IgD-negative memory B cell (primary cell): ENCODE measurements at regions not wholly inside any gene's neighbourhood (a gene's known extent, or its start where the extent isn't known, plus 50 kb on each side); places are given as distances from the start of the nearest gene placed in this dataset.

Experiments
- H3K27ac Mint-ChIP-seq, 3 donors: one replicate each; pipeline ENCODE4 v1.8.0; 2020 to 2022; ENCODE audit warnings: mild to moderate bottlenecking in 3 of 3, mixed read lengths in 3 of 3, moderate library complexity in 1 of 3
- H3K27me3 Mint-ChIP-seq: one replicate; pipeline ENCODE4 v1.8.0; 2021; ENCODE audit warnings: mixed read lengths
- H3K36me3 Mint-ChIP-seq: one replicate; pipeline ENCODE4 v1.8.0; 2020; ENCODE audit warnings: mild to moderate bottlenecking, mixed read lengths
- H3K4me1 Mint-ChIP-seq, 3 donors: one replicate each; pipeline ENCODE4 v1.8.0; 2020 to 2022; ENCODE audit warnings: mixed read lengths in 3 of 3, mild to moderate bottlenecking in 1 of 3
- H3K4me3 Mint-ChIP-seq, 4 donors: one replicate each; pipeline ENCODE4 v1.8.0; 2020 to 2022; ENCODE audit warnings: mild to moderate bottlenecking in 4 of 4, mixed read lengths in 4 of 4, moderate library complexity in 3 of 4
- H3K9me3 Mint-ChIP-seq, 3 donors: one replicate each; pipeline ENCODE4 v1.8.0; 2020 to 2021; ENCODE audit warnings: mixed read lengths in 3 of 3, mild to moderate bottlenecking in 1 of 3

DNA sequence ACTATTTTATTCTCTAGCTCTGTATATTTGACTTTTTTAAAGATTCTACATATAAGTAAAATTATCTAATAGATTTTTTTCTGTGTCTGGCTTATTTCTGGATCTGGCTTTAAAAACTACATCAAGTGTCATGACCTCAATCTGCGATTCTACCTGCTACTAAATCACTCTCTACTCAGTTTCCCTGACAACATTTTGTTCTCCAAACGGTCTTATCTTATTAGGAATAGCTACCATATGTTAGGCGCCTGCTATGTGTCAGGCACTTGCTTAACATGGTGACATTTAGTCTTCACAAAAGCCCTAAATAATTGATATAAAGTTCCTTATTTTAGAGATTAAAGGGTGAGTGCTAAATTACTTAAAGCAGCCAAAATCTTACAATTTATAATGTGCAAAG is 1362.9 kb upstream of the FLRT2 start:
- Mint-ChIP-seq H3K4me3 (no peak overlapping the region), H3K4me1 (no peaks in the 10 kb centered on the region), H3K36me3 (no peaks in the 10 kb centered on the region), H3K27ac (no peak overlapping the region), H3K9me3 (peaks cover 2 to 7% (median 4%) of the 10 kb centered on the region in 3 donors), H3K27me3 (no peaks in the 10 kb centered on the region)

DNA sequence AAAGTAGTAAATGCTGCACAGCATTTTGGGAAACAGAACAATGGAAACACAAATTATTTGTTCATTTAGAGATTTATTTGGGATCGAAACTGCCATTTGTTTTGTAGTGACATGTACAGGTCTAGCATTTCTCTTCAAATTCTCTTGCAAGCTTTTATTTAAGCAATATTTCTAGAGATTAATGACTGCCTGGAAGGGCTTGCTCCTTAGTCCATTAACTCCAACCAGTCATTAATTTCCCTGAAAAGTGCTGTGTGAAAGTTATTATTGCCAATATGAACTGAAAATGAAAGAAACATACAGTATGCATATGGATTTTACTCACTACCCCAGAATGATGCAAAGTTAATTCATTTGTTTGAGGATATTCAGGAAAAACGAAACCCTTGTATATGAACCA is 1349.6 kb upstream of the FLRT2 start:
- H3K27me3 Mint-ChIP-seq: no peaks in the 10 kb centered on the region
- H3K36me3 Mint-ChIP-seq: no peaks in the 10 kb centered on the region
- no peak overlapping the region for H3K4me3 Mint-ChIP-seq
- peaks cover 0 to 1% (median 0%) of the 10 kb centered on the region in 3 donors for H3K4me1 Mint-ChIP-seq
- H3K9me3 Mint-ChIP-seq: peaks cover 2 to 11% (median 5%) of the 10 kb centered on the region in 3 donors
- no peak overlapping the region for H3K27ac Mint-ChIP-seq

DNA sequence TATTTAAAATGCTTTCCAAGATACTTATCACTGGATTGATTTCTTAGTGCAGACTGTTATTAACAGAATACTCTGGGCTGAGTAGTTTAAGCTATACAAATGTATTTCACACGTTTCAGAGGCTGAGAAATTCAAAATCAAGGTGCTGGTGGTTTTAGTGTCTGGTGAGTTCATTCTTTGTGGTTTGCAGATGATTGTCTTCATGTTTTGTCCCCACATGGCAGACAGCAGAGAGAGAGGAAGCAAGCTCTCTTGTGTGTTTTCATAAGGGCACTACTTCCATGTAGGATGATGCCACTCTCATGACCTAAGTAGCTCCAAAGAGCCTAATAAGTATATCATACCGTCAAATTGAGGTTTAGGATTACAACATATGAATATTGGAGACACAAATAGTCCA is 1348.9 kb upstream of the FLRT2 start:
- Mint-ChIP-seq H3K4me3 (no peak overlapping the region), H3K4me1 (peaks cover 0 to under 1% (median 0%) of the 10 kb centered on the region in 3 donors), H3K27me3 (no peaks in the 10 kb centered on the region), H3K27ac (no peak overlapping the region), H3K9me3 (peaks cover 5 to 8% (median 5%) of the 10 kb centered on the region in 3 donors), H3K36me3 (no peaks in the 10 kb centered on the region)

DNA sequence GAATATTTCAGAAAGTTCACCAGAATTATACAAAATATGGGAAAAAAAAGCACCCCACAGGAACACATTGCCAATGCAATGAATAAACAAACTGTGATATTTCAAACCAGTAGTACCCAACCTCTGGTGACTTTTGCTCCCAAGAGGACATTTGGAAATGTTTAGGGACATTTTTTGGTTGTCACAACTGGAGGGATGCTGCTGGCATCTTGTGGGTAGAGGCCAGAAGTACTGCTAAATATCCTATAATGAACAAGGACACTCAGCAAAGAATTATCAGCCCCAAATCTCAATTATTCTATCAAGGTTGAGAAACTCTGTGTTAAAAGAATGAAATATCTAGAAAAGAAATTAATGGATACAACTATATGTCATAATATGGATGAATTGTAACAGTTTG is 1334.4 kb upstream of the FLRT2 start:
- no peak overlapping the region for H3K27ac Mint-ChIP-seq
- H3K27me3 Mint-ChIP-seq: no peaks in the 10 kb centered on the region
- peaks cover 3 to 22% (median 10%) of the 10 kb centered on the region in 3 donors for H3K9me3 Mint-ChIP-seq
- peaks cover 0 to 1% (median 0%) of the 10 kb centered on the region in 3 donors for H3K4me1 Mint-ChIP-seq
- peaks cover 1% of the 10 kb centered on the region for H3K36me3 Mint-ChIP-seq
- no peak overlapping the region for H3K4me3 Mint-ChIP-seq

DNA sequence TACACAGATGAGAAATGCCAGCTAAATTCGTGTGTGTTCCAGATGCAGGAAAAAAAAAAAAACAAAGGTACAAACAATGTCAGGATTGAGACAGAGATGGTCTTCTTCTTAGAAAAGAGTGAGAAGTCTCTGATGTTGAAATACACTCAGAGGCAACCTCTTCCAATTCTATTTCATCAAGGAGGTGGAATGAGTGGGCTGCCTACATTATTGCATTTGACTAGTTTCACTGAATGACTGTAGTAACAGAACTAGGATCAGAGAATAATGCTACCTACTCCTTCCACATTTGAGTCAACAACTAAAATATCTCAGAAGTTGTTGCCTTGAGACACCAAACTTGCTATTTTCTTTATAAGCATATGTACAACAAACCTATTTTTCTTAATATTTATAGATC is 1332.2 kb upstream of the FLRT2 start:
- peaks cover 5 to 22% (median 10%) of the 10 kb centered on the region in 3 donors for H3K9me3 Mint-ChIP-seq
- H3K4me1 Mint-ChIP-seq: peaks cover 0 to 1% (median 0%) of the 10 kb centered on the region in 3 donors
- no peak overlapping the region for H3K4me3 Mint-ChIP-seq
- no peak overlapping the region for H3K27ac Mint-ChIP-seq
- H3K36me3 Mint-ChIP-seq: peaks cover 1% of the 10 kb centered on the region
- H3K27me3 Mint-ChIP-seq: no peaks in the 10 kb centered on the region

DNA sequence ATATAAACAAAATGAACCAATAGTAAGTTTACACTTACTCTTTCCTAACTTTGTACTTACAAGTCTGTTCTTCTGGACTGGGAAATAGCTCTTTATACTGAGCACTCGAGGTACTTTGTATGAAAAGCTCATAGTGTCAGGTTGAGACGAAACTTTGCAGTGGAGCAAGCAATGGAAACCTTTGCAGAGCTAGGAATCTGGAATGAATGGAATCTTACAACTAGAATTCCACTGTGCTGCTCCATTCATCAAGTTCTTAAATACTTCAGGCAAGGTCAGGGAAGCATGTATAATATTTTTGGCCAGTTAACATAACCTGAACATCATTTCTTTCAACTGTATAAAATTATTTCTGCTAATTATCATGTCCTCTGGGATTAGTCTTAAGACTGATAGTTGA is 1327.5 kb upstream of the FLRT2 start:
- Mint-ChIP-seq H3K27ac (no peak overlapping the region), H3K4me3 (no peak overlapping the region), H3K27me3 (no peaks in the 10 kb centered on the region), H3K36me3 (no peaks in the 10 kb centered on the region), H3K4me1 (peaks cover 0 to 1% (median 0%) of the 10 kb centered on the region in 3 donors), H3K9me3 (peaks cover 0 to 7% (median 3%) of the 10 kb centered on the region in 3 donors)

DNA sequence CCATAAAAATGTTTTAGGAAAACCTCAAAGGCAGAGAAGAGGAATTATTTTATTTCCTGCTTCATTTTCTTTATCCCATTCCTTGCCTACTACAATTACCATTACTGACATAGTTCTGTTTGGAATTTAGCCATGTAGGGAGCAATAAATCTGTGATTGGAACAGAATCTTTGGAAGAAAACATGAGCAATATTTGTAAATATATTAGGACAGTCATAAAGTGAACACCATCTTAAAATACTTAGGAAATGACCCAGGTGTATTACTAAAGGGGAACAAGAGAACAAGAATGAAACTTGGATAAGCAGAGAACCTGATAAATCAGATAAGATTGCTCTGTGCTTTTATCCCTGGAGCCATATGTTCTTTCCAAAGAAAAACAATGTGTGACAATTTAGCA is 1326.0 kb upstream of the FLRT2 start:
- H3K27ac Mint-ChIP-seq: no peak overlapping the region
- H3K9me3 Mint-ChIP-seq: peaks cover 2 to 6% (median 3%) of the 10 kb centered on the region in 3 donors
- H3K36me3 Mint-ChIP-seq: no peaks in the 10 kb centered on the region
- peaks cover 0 to 1% (median 0%) of the 10 kb centered on the region in 3 donors for H3K4me1 Mint-ChIP-seq
- H3K4me3 Mint-ChIP-seq: no peak overlapping the region
- H3K27me3 Mint-ChIP-seq: no peaks in the 10 kb centered on the region

DNA sequence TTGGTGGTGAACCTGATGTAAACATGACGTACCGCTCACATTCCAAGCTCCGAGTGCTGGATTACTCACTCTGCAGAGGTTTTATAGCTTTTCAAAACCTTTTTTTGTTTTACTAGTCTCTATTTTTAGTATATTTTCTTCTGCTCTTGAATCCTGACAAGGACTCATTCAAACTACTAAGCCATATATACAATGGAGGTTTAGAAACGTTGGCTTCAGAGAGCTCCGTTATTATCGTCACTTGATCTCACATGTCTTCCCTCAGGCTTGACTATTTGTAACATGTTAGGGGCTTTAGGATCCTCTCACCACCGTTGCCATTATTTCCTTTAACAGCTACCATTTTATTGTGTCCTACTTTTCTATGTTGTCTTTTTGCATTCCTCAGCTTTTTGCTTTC is 1321.5 kb upstream of the FLRT2 start:
- no peaks in the 10 kb centered on the region for H3K36me3 Mint-ChIP-seq
- no peak overlapping the region for H3K27ac Mint-ChIP-seq
- H3K4me3 Mint-ChIP-seq: no peak overlapping the region
- H3K27me3 Mint-ChIP-seq: no peaks in the 10 kb centered on the region
- H3K9me3 Mint-ChIP-seq: peaks cover 2 to 7% (median 3%) of the 10 kb centered on the region in 3 donors
- H3K4me1 Mint-ChIP-seq: no peaks in the 10 kb centered on the region

DNA sequence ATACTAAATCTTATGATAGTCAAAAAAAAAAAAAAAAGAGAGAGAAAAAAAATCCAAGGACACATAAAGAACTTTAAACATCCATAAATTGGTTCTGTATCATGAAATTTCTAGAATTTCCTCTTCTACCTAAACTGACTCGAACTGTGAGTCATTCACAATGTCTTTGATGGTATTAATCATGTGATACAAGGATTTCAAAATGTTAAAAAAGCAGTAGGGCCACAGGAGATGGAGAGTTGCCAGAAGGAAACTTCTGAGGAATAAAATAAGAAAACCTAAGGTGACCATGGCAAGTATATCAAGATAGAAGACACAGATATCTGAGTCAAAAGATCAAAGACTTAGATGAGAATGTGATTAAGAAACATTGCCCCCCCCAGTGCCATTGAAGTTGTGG is 1320.9 kb upstream of the FLRT2 start:
- no peaks in the 10 kb centered on the region for H3K27me3 Mint-ChIP-seq
- peaks cover 2 to 7% (median 3%) of the 10 kb centered on the region in 3 donors for H3K9me3 Mint-ChIP-seq
- H3K4me3 Mint-ChIP-seq: no peak overlapping the region
- no peak overlapping the region for H3K27ac Mint-ChIP-seq
- H3K36me3 Mint-ChIP-seq: no peaks in the 10 kb centered on the region
- no peaks in the 10 kb centered on the region for H3K4me1 Mint-ChIP-seq

DNA sequence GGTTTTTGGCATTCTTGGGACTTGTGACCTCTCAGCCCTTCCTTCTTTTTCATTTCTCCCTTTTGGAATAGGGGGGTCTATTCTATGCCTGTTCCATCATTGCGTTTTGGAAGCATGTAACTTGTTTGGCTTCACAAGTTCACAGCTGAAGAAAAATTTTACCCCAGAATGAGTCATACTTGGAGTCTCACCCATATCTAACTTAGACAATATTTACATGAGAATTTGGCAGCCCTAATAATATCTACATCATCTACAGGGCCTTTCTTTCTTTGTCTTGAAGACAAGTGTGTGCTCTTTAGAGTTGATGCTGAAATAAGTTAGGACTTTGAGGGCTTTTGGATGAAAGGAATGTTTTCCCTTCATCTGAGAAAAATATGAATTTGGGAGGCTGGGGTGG is 1312.9 kb upstream of the FLRT2 start:
- H3K9me3 Mint-ChIP-seq: peaks cover 9 to 13% (median 9%) of the 10 kb centered on the region in 3 donors
- no peaks in the 10 kb centered on the region for H3K4me1 Mint-ChIP-seq
- H3K27me3 Mint-ChIP-seq: no peaks in the 10 kb centered on the region
- no peak overlapping the region for H3K27ac Mint-ChIP-seq
- no peak overlapping the region for H3K4me3 Mint-ChIP-seq
- H3K36me3 Mint-ChIP-seq: no peaks in the 10 kb centered on the region

DNA sequence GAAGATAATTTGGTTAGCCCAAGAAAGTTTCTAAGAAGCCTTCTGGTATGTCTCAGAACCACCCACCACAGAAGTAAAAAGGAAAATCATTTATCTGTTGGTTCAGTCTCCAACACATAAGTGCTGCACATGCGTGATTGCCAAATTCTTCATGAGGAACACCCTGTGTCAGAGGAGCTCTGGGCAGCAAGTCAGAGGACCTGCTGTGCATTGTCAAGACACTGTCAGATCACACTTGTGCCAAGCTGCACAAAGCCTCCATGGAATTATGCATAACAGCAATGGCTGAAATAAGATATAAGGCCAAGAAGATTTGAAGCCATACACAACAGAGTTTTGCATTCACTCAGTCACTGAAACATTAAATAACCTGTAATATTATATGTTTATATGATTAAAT is 1304.7 kb upstream of the FLRT2 start:
- Mint-ChIP-seq H3K4me1 (peaks cover 0 to 2% (median 0%) of the 10 kb centered on the region in 3 donors), H3K9me3 (peaks cover 2 to 11% (median 4%) of the 10 kb centered on the region in 3 donors), H3K36me3 (no peaks in the 10 kb centered on the region), H3K27me3 (no peaks in the 10 kb centered on the region), H3K27ac (no peak overlapping the region), H3K4me3 (no peak overlapping the region)

DNA sequence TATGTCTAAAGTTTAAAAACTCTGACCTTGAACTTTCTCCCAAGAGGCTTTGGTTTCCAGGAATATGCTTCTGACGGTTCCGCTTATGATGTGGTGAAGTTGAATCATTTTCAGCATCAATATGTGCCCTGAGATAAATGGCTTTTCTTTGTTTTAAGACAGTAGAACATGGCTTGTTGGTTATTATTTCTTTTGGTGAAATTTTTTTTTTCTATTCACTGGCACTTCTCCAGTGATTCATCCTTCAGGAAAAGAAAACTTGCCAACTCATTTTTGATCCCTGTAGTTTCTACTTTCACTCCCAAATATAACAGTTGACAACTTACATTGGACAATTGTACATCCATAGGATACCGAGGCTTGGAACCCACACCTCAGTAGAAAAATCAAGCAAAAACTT is 1301.2 kb upstream of the FLRT2 start:
- Mint-ChIP-seq H3K9me3 (peaks cover 0 to 11% (median 9%) of the 10 kb centered on the region in 3 donors), H3K4me3 (no peak overlapping the region), H3K27me3 (no peaks in the 10 kb centered on the region), H3K4me1 (peaks cover 0 to 2% (median 0%) of the 10 kb centered on the region in 3 donors), H3K36me3 (no peaks in the 10 kb centered on the region), H3K27ac (no peak overlapping the region)

DNA sequence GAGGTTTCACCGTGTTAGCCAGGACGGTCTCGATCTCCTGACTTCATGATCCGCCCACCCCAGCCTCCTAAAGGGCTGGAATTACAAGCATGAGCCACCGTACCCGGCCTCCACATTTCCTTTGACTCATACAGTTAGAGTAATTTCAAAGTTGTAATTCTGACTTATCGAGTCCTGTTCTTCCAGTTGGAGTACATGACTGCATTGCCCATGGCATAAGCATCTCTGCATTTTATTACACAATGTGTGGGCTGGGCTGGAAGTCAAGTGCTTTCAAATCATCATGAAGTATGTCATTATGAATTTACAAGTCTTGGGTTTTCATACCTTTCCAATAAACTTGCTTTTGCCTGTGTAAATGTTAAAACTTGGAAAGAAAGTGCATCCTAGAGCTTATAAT is 1295.7 kb upstream of the FLRT2 start:
- no peaks in the 10 kb centered on the region for H3K36me3 Mint-ChIP-seq
- peaks cover 0 to 13% (median 10%) of the 10 kb centered on the region in 3 donors for H3K9me3 Mint-ChIP-seq
- H3K4me3 Mint-ChIP-seq: no peak overlapping the region
- H3K27ac Mint-ChIP-seq: no peak overlapping the region
- H3K4me1 Mint-ChIP-seq: peaks cover 0 to under 1% (median 0%) of the 10 kb centered on the region in 3 donors
- no peaks in the 10 kb centered on the region for H3K27me3 Mint-ChIP-seq

DNA sequence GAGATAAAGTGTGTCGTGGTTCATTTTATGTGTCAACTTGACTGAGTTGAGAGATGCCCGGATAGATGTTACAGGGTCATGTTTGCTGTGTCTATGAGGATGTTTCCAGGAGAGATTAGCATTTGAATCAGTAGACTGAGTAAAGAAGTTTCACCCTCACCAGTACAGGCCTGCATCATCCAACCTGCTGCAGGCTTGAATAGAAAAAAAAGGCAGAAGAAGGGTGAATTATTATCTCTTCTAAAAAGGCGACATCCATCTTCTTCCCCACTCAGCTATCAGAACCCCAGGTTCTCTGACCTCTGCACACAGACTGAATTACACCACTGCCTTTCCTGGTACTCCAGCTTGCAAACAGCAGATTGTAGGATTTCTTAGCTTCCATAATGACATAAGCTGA is 1293.7 kb upstream of the FLRT2 start:
- H3K36me3 Mint-ChIP-seq: no peaks in the 10 kb centered on the region
- H3K27ac Mint-ChIP-seq: no peak overlapping the region
- no peaks in the 10 kb centered on the region for H3K4me1 Mint-ChIP-seq
- H3K9me3 Mint-ChIP-seq: peaks cover 0 to 7% (median 5%) of the 10 kb centered on the region in 3 donors
- no peaks in the 10 kb centered on the region for H3K27me3 Mint-ChIP-seq
- no peak overlapping the region for H3K4me3 Mint-ChIP-seq

DNA sequence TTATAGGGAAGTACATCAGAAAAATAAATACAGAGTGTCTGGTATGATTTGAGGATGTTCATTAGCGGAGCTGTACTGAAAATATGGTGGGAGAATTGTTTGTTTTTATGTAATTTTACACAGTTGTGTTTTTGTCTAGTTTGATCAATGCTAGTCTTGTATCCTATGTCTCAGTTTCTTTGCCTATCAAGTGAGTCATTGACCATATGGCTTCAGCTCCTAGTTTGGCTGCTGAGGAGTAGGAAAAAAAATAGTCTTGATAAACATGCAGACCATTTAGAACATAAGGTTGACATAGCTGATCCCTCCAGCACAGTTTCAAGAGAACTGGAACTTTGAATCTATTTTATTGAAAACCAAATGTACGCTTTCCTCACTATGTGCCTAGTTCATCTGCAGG is 1292.1 kb upstream of the FLRT2 start:
- Mint-ChIP-seq H3K36me3 (no peaks in the 10 kb centered on the region), H3K4me3 (no peak overlapping the region), H3K27me3 (no peaks in the 10 kb centered on the region), H3K27ac (no peak overlapping the region), H3K4me1 (no peaks in the 10 kb centered on the region), H3K9me3 (peaks cover 0 to 9% (median 5%) of the 10 kb centered on the region in 3 donors)

DNA sequence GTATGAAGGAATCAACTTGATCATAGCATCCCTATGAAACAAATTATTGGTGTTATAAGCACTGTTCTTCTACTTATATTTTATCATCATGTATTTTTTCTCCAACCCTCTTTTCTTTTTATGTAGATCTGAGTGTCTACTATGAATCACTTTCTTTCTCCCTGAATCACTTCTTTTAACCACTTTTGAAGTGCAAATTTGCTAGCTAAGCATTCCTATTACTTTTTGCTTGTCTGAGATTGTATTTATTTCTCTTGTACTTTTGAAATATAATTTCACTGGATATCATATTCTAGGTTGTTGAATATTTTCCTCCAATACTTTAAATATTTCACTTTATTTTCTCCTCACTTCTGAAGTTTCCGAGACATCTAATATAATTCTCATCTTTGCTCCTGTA is 1282.3 kb upstream of the FLRT2 start:
- no peak overlapping the region for H3K27ac Mint-ChIP-seq

More for the DNA sequence above, 1282.3 kb upstream of the FLRT2 start:
- peaks cover 1 to 7% (median 2%) of the 10 kb centered on the region in 3 donors for H3K9me3 Mint-ChIP-seq
- H3K27me3 Mint-ChIP-seq: no peaks in the 10 kb centered on the region
- no peak overlapping the region for H3K4me3 Mint-ChIP-seq
- H3K4me1 Mint-ChIP-seq: no peaks in the 10 kb centered on the region
- H3K36me3 Mint-ChIP-seq: no peaks in the 10 kb centered on the region
